Thoracic aorta (tissue), 2 donors: ENCODE measurements at regions not wholly inside any gene's neighbourhood (a gene's known extent, or its start where the extent isn't known, plus 50 kb on each side); places are given as distances from the start of the nearest gene placed in this dataset.

Experiments
- ATAC-seq: fragments of 150-250 bp; one replicate; pipeline ENCODE4 v1.8.0; 2017; ENCODE audit warnings: low read depth; ENCODE audit not compliant: insufficient number of reproducible peaks, low FRiP score
- DNase-seq: peaks from one replicate; pipeline ENCODE4 v3.0.0-alpha.2; 2020; ENCODE audit warnings: low spot score
- H3K27ac ChIP-seq, 2 donors: fragments of 200-600 bp; sonication (generic); 1 replicate in 1 of 2; 2 replicates in 1 of 2; pipeline ENCODE4 v1.5.1; 2016; ENCODE audit warnings: mild to moderate bottlenecking in 2 of 2, moderate library complexity in 2 of 2
- H3K27me3 ChIP-seq: fragments of 200-600 bp; sonication (generic); replicated peaks from 2 replicates; pipeline ENCODE4 v1.6.0; 2016; ENCODE audit warnings: mild to moderate bottlenecking; ENCODE audit not compliant: insufficient read depth
- H3K36me3 ChIP-seq: fragments of 200-600 bp; sonication (generic); one replicate; pipeline ENCODE4 v1.5.1; 2016
- H3K4me1 ChIP-seq, 2 donors: fragments of 200-600 bp; sonication (generic); 1 replicate in 1 of 2; 2 replicates in 1 of 2; pipeline versions ENCODE4 v1.5.1 to v1.6.0; 2016; ENCODE audit warnings: low read depth in 2 of 2, mild to moderate bottlenecking in 1 of 2; ENCODE audit not compliant: control insufficient read depth in 1 of 2
- H3K4me3 ChIP-seq: fragments of 200-600 bp; sonication (generic); 2 replicates; pipeline ENCODE4 v1.5.1; 2016; ENCODE audit warnings: mild to moderate bottlenecking
- H3K9me3 ChIP-seq: fragments of 200-600 bp; sonication (generic); 2 replicates; pipeline ENCODE4 v1.5.1; 2016
- TF ChIP-seq, protein P1 (sequence below): fragments of 200-600 bp; sonication (generic); IDR thresholded peaks from one replicate; pipeline ENCODE4 v1.5.1; 2019; ENCODE audit warnings: antibody characterized with exemption

DNA sequence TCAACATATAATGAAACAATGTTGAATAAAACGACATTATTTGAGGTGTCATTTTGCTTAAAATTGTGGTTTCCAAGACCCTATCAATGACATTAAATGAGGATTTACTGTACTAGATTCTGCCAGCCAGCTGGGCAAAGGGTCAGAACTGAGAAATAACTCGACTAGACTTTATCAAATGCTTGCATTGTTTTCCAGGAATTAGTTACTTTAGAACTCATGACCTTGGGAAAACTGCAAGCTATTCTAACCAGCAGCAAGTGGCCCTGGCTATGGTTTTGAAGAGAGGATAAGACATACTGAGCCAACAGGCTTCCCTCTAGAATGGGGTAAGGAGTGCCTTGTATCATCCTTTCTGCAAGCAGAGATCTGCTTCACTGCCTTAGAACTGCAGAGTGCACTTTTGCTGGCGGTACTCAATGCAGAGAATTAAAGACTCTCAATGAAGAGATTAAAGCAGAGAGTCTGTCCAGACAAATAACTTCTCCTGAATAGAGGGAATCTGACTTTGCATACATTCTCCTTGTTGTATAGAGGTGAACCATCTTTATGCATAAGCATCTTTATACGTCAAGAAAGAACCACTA is 281.5 kb downstream of the ARL4A start:
- Histone ChIP-seq H3K27me3 (no peaks in the 10 kb centered on the region), H3K36me3 (no peaks in the 10 kb centered on the region), H3K9me3 (no peaks in the 10 kb centered on the region), H3K27ac (no peak overlapping the region), H3K4me3 (no peak overlapping the region), H3K4me1 (no peaks in the 10 kb centered on the region)
- ATAC-seq (no peak), DNase-seq (no peak)
- TF ChIP-seq, protein P1, sequence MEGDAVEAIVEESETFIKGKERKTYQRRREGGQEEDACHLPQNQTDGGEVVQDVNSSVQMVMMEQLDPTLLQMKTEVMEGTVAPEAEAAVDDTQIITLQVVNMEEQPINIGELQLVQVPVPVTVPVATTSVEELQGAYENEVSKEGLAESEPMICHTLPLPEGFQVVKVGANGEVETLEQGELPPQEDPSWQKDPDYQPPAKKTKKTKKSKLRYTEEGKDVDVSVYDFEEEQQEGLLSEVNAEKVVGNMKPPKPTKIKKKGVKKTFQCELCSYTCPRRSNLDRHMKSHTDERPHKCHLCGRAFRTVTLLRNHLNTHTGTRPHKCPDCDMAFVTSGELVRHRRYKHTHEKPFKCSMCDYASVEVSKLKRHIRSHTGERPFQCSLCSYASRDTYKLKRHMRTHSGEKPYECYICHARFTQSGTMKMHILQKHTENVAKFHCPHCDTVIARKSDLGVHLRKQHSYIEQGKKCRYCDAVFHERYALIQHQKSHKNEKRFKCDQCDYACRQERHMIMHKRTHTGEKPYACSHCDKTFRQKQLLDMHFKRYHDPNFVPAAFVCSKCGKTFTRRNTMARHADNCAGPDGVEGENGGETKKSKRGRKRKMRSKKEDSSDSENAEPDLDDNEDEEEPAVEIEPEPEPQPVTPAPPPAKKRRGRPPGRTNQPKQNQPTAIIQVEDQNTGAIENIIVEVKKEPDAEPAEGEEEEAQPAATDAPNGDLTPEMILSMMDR, result no peak

- no peaks in the 10 kb centered on the region for H3K27me3 ChIP-seq
- DNase-seq (no peak), ATAC-seq (no peak)
- H3K9me3 ChIP-seq, result no peaks in the 10 kb centered on the region
- H3K27ac ChIP-seq, result no peak overlapping the region
- TF ChIP-seq, protein P1, result no peak
- H3K4me1 ChIP-seq, result no peaks in the 10 kb centered on the region
- no peak overlapping the region for H3K4me3 ChIP-seq
- no peaks in the 10 kb centered on the region for H3K36me3 ChIP-seq
Measured at GRCh38 chr7:12970626-12971025, 283.2 kb downstream of the ARL4A start.

DNA sequence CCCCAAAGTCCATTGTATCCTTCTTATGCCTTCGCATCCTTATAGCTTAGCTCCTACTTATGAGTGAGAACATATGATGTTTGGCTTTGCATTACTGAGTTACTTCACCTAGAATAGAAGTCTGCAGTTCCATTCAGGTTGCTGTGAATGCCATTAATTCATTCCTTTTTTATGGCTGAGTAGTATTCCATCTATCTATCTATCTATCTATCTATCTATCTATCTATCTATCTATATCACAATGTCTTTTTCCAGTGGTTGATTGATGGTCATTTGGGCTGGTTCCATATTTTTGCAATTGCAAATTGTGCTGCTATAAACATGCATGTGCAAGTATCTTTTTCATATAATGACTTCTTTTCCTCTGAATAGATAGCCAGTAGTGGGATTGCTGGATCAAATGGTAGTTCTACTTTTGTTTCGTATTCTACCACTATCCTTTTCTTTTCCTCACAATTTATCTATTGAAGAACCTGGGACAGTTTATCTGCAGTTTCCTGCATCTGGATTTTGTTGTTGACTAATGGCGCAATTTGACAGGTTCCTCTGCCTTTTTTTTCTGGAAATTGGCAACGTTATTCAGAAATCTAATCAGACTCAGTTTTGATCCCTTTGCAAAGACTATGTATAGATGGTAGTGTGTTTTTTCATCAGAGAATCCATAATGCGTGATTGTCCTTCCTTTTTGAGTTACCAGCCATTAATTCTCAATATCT is 287.2 kb downstream of the ARL4A start:
- no peaks in the 10 kb centered on the region for H3K36me3 ChIP-seq
- no peak overlapping the region for H3K4me3 ChIP-seq
- no peaks in the 10 kb centered on the region for H3K4me1 ChIP-seq
- TF ChIP-seq, protein P1, result no peak
- no peaks in the 10 kb centered on the region for H3K9me3 ChIP-seq
- no peak overlapping the region for H3K27ac ChIP-seq
- ATAC-seq (no peak), DNase-seq (no peak)
- no peaks in the 10 kb centered on the region for H3K27me3 ChIP-seq

DNA sequence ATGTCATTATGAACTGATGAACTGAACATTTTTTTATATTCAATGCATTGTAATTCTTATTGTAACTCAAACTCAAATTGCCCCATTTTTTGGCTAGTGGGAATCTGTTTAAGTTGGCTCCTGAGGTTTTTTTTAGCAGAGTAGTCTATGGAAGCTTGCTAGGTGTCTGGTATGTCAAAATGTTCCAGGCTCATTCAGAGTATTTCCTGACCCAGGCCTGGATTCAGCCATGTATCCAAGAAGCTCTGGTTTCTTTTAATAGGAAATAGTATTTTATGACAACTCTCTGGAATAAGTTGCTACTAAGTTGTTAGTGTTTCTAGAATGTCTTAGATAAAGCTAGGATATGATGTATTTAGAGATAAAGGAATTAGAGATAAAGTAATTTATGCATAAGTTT is 288.0 kb downstream of the ARL4A start:
- no peaks in the 10 kb centered on the region for H3K9me3 ChIP-seq
- ATAC-seq (no peak), DNase-seq (no peak)
- H3K36me3 ChIP-seq, result no peaks in the 10 kb centered on the region
- TF ChIP-seq, protein P1, result no peak
- no peak overlapping the region for H3K4me3 ChIP-seq
- H3K27ac ChIP-seq, result no peak overlapping the region
- H3K4me1 ChIP-seq, result no peaks in the 10 kb centered on the region
- no peaks in the 10 kb centered on the region for H3K27me3 ChIP-seq

- no peaks in the 10 kb centered on the region for H3K27me3 ChIP-seq
- H3K4me3 ChIP-seq, result no peak overlapping the region
- no peak overlapping the region for H3K27ac ChIP-seq
- H3K4me1 ChIP-seq, result no peaks in the 10 kb centered on the region
- H3K36me3 ChIP-seq, result no peaks in the 10 kb centered on the region
- DNase-seq, result no peak
- H3K9me3 ChIP-seq, result no peaks in the 10 kb centered on the region
- ATAC-seq, result no peak
- TF ChIP-seq, protein P1, result no peak
Measured at GRCh38 chr7:12979181-12979580, 291.7 kb downstream of the ARL4A start.
